GM12891 (cell line): ENCODE measurements at regions not wholly inside any gene's neighbourhood (a gene's known extent, or its start where the extent isn't known, plus 50 kb on each side); places are given as distances from the start of the nearest gene placed in this dataset.

Experiments used
- PAX5 ChIP-seq: IDR thresholded peaks from 2 replicates; pipeline ENCODE4 v1.6.1; 2011; ENCODE audit warnings: low read length, moderate library complexity, mild to moderate bottlenecking; ENCODE audit not compliant: insufficient read depth, severe bottlenecking
- POLR2A ChIP-seq: IDR thresholded peaks from 2 replicates; pipeline ENCODE4 v1.6.1; 2011; ENCODE audit warnings: low read depth, low read length, control low read depth
- POLR2AphosphoS5 ChIP-seq: IDR thresholded peaks from 2 replicates; pipeline ENCODE4 v1.6.1; 2011; ENCODE audit warnings: low read depth, low read length, control low read depth
- POU2F2 ChIP-seq: IDR thresholded peaks from 2 replicates; pipeline ENCODE4 v1.6.1; 2011; ENCODE audit warnings: low read depth, mild to moderate bottlenecking, control low read depth, low read length, moderate library complexity
- TAF1 ChIP-seq: IDR thresholded peaks from 2 replicates; pipeline ENCODE4 v1.6.1; 2011; ENCODE audit warnings: low read depth, low read length, control low read depth

GRCh38 chr22:19639610-19640135 is 74.6 kb upstream of the SEPTIN5 start:
- TF ChIP-seq TAF1 (no peak), POLR2A (no peak), POLR2AphosphoS5 (no peak), POU2F2 (no peak), PAX5 (no peak)
